Esophagus muscularis mucosa (tissue), 3 donors: ENCODE measurements at regions not wholly inside any gene's neighbourhood (a gene's known extent, or its start where the extent isn't known, plus 50 kb on each side); places are given as distances from the start of the nearest gene placed in this dataset.

Experiments
- CTCF ChIP-seq, 3 experiments: fragments of 200-600 bp in 2 of 3; fragments of 450-650 bp in 1 of 3; sonication (generic) in 2 of 3; IDR thresholded peaks; one replicate each; pipeline ENCODE4 v1.5.1; 2017 to 2019; ENCODE audit warnings: antibody characterized with exemption in 3 of 3, mild to moderate bottlenecking in 2 of 3, moderate library complexity in 1 of 3
- POLR2A ChIP-seq: fragments of 450-650 bp; IDR thresholded peaks from one replicate; pipeline ENCODE4 v1.6.1; 2017; ENCODE audit warnings: antibody characterized with exemption, moderate library complexity, mild to moderate bottlenecking, low read depth
- POLR2AphosphoS5 ChIP-seq, 2 donors: sonication (generic); formaldehyde crosslinking; IDR thresholded peaks; one replicate each; pipeline ENCODE4 v1.6.1; 2017; ENCODE audit warnings: antibody characterized with exemption in 2 of 2

DNA sequence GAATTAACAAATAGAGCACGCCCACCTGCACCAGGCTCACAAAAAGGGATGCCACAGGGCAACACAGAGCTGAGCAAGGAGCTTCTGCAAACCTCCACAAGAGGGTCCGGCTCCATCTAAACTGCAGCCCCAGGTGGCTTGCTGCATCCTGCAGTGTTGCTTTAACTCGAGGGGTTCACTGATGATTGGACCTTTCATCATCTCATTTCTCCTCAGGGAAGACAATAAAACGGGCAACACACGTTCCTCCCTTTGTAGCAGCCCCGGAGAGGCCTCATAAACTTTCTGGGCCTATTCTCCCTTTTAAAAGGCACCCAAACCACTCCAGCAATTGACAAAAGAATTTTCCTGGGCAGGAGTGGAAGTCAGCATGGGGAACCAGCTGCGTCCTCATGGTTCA lies 161.5 kb upstream of the CDH4 start:
- TF ChIP-seq POLR2A (no peak), CTCF (IDR thresholded peaks at IDR 0.05) (no peak), POLR2AphosphoS5 (IDR thresholded peaks at IDR 0.05) (no peak)
